AG09309 (cell line): ENCODE measurements at regions not wholly inside any gene's neighbourhood (a gene's known extent, or its start where the extent isn't known, plus 50 kb on each side); places are given as distances from the start of the nearest gene placed in this dataset.
"Not testable (repeated sequence)": the region's sequence is repeated elsewhere in the genome, so short reads cannot be mapped to it uniquely, and the experiment has no call there.

Experiments
- DNase-seq: peaks from one replicate; pipeline ENCODE4 v3.0.0-alpha.2; 2010; ENCODE audit warnings: low read depth
- H3K4me3 ChIP-seq: 2 replicates; pipeline ENCODE4 v1.5.1; 2011; ENCODE audit warnings: mild to moderate bottlenecking, low read depth, low read length, moderate library complexity; ENCODE audit not compliant: control insufficient read depth
- CTCF ChIP-seq: IDR thresholded peaks from 2 replicates; pipeline ENCODE4 v1.5.1; 2011; ENCODE audit warnings: mild to moderate bottlenecking, low read depth, low read length, inconsistent platforms; ENCODE audit not compliant: insufficient read depth, control insufficient read depth; ENCODE audit errors: missing control alignments

- H3K4me3 ChIP-seq = no peak overlapping the region
- peak; percentile 100 for DNase-seq
- TF ChIP-seq CTCF = no peak
Measured at GRCh38 chr3:197394464-197395321, 96.3 kb upstream of the DLG1 start.

- not testable (repeated sequence) for H3K4me3 ChIP-seq, DNase-seq
Measured at GRCh38 chr3:197394126-197394463, 95.7 kb upstream of the DLG1 start.

- TF ChIP-seq CTCF = no peak
- no peak for DNase-seq
- no peak overlapping the region for H3K4me3 ChIP-seq
Measured at GRCh38 chr3:197393711-197394110, 95.3 kb upstream of the DLG1 start.

- no peak for TF ChIP-seq CTCF
- no peak overlapping the region for H3K4me3 ChIP-seq
- no peak for DNase-seq
Measured at GRCh38 chr3:197392961-197393360, 94.5 kb upstream of the DLG1 start.

- no peak overlapping the region for H3K4me3 ChIP-seq
- no peak for TF ChIP-seq CTCF
- no peak for DNase-seq
Measured at GRCh38 chr3:197381371-197381770, 83.0 kb upstream of the DLG1 start.

GRCh38 chr3:197380786-197381185 is 82.4 kb upstream of the DLG1 start:
- TF ChIP-seq CTCF = no peak
- no peak overlapping the region for H3K4me3 ChIP-seq
- DNase-seq = no peak

- H3K4me3 ChIP-seq = no peak overlapping the region
- no peak for TF ChIP-seq CTCF
- DNase-seq = no peak
Measured at GRCh38 chr3:197378985-197379718, 80.7 kb upstream of the DLG1 start.
